ENCODE measurements at regions not wholly inside any gene's neighbourhood (a gene's known extent, or its start where the extent isn't known, plus 50 kb on each side); places are given as distances from the start of the nearest gene placed in this dataset.

DNA sequence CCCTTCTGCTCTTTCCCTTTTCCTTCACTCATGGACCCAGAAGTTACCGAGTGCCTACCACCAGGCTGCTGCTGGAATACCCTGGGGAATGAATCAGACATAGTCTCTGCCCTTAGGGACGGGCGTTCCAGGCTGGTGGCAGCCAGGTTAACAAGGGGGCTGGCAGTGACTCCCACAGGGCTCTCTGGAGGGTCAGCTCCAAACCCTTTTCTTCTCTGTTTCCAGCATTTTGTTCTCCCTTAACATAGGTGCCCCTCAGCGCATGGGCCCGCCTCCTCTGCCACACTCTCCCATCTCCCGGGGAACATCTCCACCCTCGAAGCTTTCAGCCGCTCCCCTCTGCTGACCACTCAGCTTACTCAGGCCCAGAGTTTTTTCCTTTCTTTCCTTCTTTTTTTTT is 62.9 kb upstream of the LRP8 start:
- TF ChIP-seq, protein P1, sequence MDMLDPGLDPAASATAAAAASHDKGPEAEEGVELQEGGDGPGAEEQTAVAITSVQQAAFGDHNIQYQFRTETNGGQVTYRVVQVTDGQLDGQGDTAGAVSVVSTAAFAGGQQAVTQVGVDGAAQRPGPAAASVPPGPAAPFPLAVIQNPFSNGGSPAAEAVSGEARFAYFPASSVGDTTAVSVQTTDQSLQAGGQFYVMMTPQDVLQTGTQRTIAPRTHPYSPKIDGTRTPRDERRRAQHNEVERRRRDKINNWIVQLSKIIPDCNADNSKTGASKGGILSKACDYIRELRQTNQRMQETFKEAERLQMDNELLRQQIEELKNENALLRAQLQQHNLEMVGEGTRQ (CRISPR knock-in tag; IDR thresholded peaks at IDR 0.05) = no peak
- TF ChIP-seq, protein P2, sequence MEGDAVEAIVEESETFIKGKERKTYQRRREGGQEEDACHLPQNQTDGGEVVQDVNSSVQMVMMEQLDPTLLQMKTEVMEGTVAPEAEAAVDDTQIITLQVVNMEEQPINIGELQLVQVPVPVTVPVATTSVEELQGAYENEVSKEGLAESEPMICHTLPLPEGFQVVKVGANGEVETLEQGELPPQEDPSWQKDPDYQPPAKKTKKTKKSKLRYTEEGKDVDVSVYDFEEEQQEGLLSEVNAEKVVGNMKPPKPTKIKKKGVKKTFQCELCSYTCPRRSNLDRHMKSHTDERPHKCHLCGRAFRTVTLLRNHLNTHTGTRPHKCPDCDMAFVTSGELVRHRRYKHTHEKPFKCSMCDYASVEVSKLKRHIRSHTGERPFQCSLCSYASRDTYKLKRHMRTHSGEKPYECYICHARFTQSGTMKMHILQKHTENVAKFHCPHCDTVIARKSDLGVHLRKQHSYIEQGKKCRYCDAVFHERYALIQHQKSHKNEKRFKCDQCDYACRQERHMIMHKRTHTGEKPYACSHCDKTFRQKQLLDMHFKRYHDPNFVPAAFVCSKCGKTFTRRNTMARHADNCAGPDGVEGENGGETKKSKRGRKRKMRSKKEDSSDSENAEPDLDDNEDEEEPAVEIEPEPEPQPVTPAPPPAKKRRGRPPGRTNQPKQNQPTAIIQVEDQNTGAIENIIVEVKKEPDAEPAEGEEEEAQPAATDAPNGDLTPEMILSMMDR (IDR thresholded peaks at IDR 0.05 in 2 of 3, conservative IDR thresholded peaks at IDR 0.05 in 1 of 3; ENCODE audit: insufficient read depth in 2 of 3, low read depth in 1 of 3, low read length in 3 of 3) = no peak
- TF ChIP-seq CHD4 (IDR thresholded peaks at IDR 0.05; ENCODE audit: insufficient read depth, insufficient replicate concordance, low read depth, low read length, poor library complexity, severe bottlenecking) (no peak), MYNN (IDR thresholded peaks at IDR 0.05) (no peak), MYNN (CRISPR knock-in tag; IDR thresholded peaks at IDR 0.05) (no peak), YY1 (IDR thresholded peaks at IDR 0.05; ENCODE audit: borderline replicate concordance in 1 of 3, control insufficient read depth in 1 of 3, extremely low read depth in 1 of 3, insufficient read depth in 3 of 3, insufficient read length in 1 of 3, insufficient replicate concordance in 2 of 3, low read depth in 1 of 3, low read length in 2 of 3) (no peak), ZNF224 (CRISPR knock-in tag; IDR thresholded peaks at IDR 0.05) (no peak), TEAD4 (IDR thresholded peaks at IDR 0.05; ENCODE audit: low read length) (no peak), TEAD4 (CRISPR knock-in tag; IDR thresholded peaks at IDR 0.05; ENCODE audit: borderline replicate concordance) (no peak), HDGF (IDR thresholded peaks at IDR 0.05) (no peak), POLR2A (conservative IDR thresholded peaks at IDR 0.05) (no peak), TCF3 (CRISPR knock-in tag; IDR thresholded peaks at IDR 0.05) (no peak), POLR2AphosphoS5 (IDR thresholded peaks at IDR 0.05; ENCODE audit: control insufficient read depth, insufficient read depth, low read depth, low read length) (no peak)
- TF ChIP-seq, protein P3, sequence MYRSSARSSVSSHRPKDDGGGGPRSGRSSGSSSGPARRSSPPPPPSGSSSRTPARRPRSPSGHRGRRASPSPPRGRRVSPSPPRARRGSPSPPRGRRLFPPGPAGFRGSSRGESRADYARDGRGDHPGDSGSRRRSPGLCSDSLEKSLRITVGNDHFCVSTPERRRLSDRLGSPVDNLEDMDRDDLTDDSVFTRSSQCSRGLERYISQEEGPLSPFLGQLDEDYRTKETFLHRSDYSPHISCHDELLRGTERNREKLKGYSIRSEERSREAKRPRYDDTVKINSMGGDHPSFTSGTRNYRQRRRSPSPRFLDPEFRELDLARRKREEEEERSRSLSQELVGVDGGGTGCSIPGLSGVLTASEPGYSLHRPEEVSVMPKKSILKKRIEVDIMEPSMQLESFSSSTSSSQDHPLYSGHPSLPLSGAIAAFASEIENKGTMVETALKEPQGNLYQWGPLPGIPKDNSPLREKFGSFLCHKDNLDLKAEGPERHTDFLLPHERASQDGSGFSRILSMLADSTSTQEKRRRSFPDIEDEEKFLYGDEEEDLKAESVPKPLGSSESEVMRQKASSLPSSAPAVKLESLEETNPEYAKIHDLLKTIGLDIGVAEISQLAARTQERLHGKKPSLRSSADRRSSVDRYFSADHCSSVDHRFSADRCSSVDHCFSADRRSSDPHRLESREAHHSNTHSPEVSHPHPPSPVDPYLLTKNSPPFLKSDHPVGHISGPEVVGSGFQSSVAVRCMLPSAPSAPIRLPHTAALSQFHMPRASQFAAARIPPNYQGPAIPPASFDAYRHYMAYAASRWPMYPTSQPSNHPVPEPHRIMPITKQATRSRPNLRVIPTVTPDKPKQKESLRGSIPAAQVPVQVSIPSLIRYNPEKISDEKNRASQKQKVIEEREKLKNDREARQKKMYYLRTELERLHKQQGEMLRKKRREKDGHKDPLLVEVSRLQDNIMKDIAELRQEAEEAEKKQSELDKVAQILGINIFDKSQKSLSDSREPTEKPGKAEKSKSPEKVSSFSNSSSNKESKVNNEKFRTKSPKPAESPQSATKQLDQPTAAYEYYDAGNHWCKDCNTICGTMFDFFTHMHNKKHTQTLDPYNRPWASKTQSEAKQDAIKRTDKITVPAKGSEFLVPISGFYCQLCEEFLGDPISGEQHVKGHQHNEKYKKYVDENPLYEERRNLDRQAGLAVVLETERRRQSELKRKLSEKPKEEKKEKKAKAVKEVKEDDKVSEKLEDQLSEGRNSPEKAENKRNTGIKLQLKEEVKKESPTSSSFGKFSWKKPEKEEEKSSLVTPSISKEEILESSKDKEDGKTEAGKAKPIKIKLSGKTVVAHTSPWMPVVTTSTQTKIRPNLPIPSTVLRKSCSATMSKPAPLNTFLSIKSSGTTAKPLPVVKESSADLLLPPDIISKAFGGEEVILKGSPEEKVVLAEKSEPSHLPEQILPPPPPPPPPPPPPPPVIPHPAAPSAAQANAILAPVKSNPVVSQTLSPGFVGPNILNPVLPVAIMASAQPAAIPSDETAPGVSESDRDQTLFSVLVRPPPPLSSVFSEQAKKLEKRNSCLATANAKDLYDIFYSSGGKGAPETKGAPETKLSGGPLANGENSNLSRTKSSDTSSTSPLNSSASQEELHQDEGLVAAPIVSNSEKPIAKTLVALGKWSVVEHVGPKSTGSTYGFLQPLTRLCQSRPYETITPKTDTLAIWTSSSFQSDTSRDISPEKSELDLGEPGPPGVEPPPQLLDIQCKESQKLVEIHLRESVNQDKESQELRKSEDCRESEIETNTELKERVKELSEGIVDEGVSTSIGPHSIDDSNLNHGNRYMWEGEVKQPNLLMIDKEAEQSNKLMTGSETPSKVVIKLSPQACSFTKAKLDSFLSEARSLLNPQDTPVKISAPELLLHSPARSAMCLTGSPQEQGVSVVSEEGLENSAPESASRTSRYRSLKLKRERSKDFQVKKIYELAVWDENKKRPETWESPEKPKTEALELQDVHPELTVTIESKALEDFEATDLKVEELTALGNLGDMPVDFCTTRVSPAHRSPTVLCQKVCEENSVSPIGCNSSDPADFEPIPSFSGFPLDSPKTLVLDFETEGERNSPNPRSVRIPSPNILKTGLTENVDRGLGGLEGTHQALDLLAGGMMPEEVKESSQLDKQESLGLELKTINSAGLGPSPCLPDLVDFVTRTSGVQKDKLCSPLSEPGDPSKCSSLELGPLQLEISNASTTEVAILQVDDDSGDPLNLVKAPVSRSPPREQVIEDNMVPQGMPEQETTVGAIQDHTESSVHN (IDR thresholded peaks at IDR 0.05; ENCODE audit: borderline replicate concordance in 1 of 2, low read depth in 1 of 2) = no peak
- TF ChIP-seq, protein P4, sequence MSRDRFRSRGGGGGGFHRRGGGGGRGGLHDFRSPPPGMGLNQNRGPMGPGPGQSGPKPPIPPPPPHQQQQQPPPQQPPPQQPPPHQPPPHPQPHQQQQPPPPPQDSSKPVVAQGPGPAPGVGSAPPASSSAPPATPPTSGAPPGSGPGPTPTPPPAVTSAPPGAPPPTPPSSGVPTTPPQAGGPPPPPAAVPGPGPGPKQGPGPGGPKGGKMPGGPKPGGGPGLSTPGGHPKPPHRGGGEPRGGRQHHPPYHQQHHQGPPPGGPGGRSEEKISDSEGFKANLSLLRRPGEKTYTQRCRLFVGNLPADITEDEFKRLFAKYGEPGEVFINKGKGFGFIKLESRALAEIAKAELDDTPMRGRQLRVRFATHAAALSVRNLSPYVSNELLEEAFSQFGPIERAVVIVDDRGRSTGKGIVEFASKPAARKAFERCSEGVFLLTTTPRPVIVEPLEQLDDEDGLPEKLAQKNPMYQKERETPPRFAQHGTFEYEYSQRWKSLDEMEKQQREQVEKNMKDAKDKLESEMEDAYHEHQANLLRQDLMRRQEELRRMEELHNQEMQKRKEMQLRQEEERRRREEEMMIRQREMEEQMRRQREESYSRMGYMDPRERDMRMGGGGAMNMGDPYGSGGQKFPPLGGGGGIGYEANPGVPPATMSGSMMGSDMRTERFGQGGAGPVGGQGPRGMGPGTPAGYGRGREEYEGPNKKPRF (IDR thresholded peaks at IDR 0.05; ENCODE audit: low read depth, low read length) = no peak
- TF ChIP-seq, protein P5, sequence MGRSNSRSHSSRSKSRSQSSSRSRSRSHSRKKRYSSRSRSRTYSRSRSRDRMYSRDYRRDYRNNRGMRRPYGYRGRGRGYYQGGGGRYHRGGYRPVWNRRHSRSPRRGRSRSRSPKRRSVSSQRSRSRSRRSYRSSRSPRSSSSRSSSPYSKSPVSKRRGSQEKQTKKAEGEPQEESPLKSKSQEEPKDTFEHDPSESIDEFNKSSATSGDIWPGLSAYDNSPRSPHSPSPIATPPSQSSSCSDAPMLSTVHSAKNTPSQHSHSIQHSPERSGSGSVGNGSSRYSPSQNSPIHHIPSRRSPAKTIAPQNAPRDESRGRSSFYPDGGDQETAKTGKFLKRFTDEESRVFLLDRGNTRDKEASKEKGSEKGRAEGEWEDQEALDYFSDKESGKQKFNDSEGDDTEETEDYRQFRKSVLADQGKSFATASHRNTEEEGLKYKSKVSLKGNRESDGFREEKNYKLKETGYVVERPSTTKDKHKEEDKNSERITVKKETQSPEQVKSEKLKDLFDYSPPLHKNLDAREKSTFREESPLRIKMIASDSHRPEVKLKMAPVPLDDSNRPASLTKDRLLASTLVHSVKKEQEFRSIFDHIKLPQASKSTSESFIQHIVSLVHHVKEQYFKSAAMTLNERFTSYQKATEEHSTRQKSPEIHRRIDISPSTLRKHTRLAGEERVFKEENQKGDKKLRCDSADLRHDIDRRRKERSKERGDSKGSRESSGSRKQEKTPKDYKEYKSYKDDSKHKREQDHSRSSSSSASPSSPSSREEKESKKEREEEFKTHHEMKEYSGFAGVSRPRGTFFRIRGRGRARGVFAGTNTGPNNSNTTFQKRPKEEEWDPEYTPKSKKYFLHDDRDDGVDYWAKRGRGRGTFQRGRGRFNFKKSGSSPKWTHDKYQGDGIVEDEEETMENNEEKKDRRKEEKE (IDR thresholded peaks at IDR 0.05; ENCODE audit: borderline replicate concordance in 1 of 2, control insufficient read depth in 1 of 2, low read depth in 2 of 2, low read length in 1 of 2) = no peak
